Smooth muscle cell (in vitro differentiated cells): ENCODE measurements at regions not wholly inside any gene's neighbourhood (a gene's known extent, or its start where the extent isn't known, plus 50 kb on each side); places are given as distances from the start of the nearest gene placed in this dataset.

Experiments used
- DNase-seq: peaks from one replicate; lab custom pipeline; 2025; ENCODE audit not compliant: unreplicated experiment; lab: John Stamatoyannopoulos, UW
- H2AFZ ChIP-seq: fragments of 200-600 bp; sonication (generic); 2 replicates; pipeline ENCODE4 v1.6.0; 2016; ENCODE audit warnings: antibody characterized with exemption, low read depth, mild to moderate bottlenecking
- H3F3A ChIP-seq: fragments of 200-600 bp; sonication (generic); 2 replicates; pipeline ENCODE4 v1.6.0; 2017; ENCODE audit warnings: antibody characterized with exemption, low read depth
- H3K27ac ChIP-seq: fragments of 200-600 bp; sonication (generic); 2 replicates; pipeline ENCODE4 v1.5.1; 2016; ENCODE audit warnings: low read depth, mild to moderate bottlenecking
- H3K27me3 ChIP-seq: fragments of 200-600 bp; sonication (generic); 2 replicates; pipeline ENCODE4 v1.6.1; 2016; ENCODE audit warnings: low read depth, mild to moderate bottlenecking
- H3K36me3 ChIP-seq: fragments of 200-600 bp; sonication (generic); 2 replicates; pipeline ENCODE4 v1.5.1; 2016; ENCODE audit warnings: low read depth
- H3K4me1 ChIP-seq: fragments of 200-600 bp; sonication (generic); 2 replicates; pipeline ENCODE4 v1.5.1; 2016; ENCODE audit warnings: low read depth
- H3K4me2 ChIP-seq: fragments of 200-600 bp; sonication (generic); 2 replicates; pipeline ENCODE4 v1.6.0; 2016; ENCODE audit warnings: mild to moderate bottlenecking
- H3K4me3 ChIP-seq: fragments of 200-600 bp; sonication (generic); 2 replicates; pipeline ENCODE4 v1.5.1; 2016; ENCODE audit warnings: mild to moderate bottlenecking
- H3K79me2 ChIP-seq: fragments of 200-600 bp; sonication (generic); 2 replicates; pipeline ENCODE4 v1.6.0; 2016; ENCODE audit warnings: low read depth, mild to moderate bottlenecking
- H3K9ac ChIP-seq: fragments of 200-600 bp; sonication (generic); 2 replicates; pipeline ENCODE4 v1.6.0; 2016; ENCODE audit warnings: low read depth
- H3K9me3 ChIP-seq: fragments of 200-600 bp; sonication (generic); replicated peaks from 2 replicates; pipeline ENCODE4 v1.5.1; 2016; ENCODE audit warnings: low read depth
- H4K20me1 ChIP-seq: fragments of 200-600 bp; sonication (generic); 2 replicates; pipeline ENCODE4 v1.6.0; 2016; ENCODE audit warnings: low read depth
- WGBS: methylation state at CpG from one replicate; pipeline ENCODE4 v1.1.7; 2016; ENCODE audit warnings: low lambda C conversion rate; 5-methylcytosine and 5-hydroxymethylcytosine counted together
- TF ChIP-seq, protein P1 (sequence below): fragments of 200-600 bp; sonication (generic); IDR thresholded peaks from 2 replicates; pipeline ENCODE4 v1.5.1; 2017; ENCODE audit warnings: borderline replicate concordance, mild to moderate bottlenecking, antibody characterized with exemption; ENCODE audit not compliant: insufficient read depth, poor library complexity, severe bottlenecking

DNA sequence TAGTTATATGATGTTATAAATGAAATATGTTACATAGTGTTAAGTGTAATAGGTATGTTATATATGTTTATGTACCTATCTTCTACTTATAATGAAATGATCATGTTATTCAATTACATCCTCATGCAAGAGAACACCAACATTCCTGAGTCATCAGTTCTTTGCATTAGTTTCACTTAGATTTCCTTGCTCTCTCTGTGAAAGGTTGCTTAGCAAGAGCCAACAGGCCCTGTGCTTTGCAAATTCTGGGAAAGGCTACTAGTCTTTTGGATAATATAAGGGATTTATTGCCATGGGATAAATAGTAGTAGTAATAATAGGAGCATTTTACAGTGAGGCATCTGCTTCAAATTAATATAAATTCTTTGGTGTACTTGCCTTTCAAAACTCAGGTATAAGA lies 274.8 kb downstream of the SP3 start:
- H3K9me3 ChIP-seq, result no peaks in the 10 kb centered on the region
- H3K79me2 ChIP-seq, result no peaks in the 10 kb centered on the region
- H4K20me1 ChIP-seq, result no peaks in the 10 kb centered on the region
- no peaks in the 10 kb centered on the region for H3F3A ChIP-seq
- H2AFZ ChIP-seq, result no peak overlapping the region
- H3K27me3 ChIP-seq, result no peaks in the 10 kb centered on the region
- no peak for DNase-seq
- no peak overlapping the region for H3K9ac ChIP-seq
- H3K36me3 ChIP-seq, result no peaks in the 10 kb centered on the region
- H3K4me3 ChIP-seq, result no peak overlapping the region
- H3K4me1 ChIP-seq, result no peaks in the 10 kb centered on the region
- TF ChIP-seq, protein P1, sequence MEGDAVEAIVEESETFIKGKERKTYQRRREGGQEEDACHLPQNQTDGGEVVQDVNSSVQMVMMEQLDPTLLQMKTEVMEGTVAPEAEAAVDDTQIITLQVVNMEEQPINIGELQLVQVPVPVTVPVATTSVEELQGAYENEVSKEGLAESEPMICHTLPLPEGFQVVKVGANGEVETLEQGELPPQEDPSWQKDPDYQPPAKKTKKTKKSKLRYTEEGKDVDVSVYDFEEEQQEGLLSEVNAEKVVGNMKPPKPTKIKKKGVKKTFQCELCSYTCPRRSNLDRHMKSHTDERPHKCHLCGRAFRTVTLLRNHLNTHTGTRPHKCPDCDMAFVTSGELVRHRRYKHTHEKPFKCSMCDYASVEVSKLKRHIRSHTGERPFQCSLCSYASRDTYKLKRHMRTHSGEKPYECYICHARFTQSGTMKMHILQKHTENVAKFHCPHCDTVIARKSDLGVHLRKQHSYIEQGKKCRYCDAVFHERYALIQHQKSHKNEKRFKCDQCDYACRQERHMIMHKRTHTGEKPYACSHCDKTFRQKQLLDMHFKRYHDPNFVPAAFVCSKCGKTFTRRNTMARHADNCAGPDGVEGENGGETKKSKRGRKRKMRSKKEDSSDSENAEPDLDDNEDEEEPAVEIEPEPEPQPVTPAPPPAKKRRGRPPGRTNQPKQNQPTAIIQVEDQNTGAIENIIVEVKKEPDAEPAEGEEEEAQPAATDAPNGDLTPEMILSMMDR, result no peak
- H3K4me2 ChIP-seq, result no peak overlapping the region
- H3K27ac ChIP-seq, result no peak overlapping the region

DNA sequence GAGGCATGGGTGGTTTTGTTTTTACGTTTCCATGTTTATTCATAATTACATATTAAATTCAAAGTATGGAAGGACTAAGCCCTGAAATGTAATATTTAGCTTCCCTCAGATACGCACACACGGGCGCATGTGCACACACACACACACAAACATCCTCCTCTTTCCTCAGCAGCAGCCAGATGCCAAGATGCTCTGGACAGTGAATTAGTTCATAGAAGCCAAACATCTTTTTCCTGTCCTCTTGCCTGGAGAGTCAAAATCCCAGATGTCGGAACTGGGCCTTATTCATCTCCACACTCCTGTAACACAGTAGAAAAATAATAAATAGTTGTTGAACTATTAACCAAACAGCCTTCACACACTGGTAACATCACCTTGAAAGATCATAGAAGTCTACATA lies 273.1 kb downstream of the SP3 start:
- no peaks in the 10 kb centered on the region for H3K36me3 ChIP-seq
- TF ChIP-seq, protein P1, result no peak
- no peaks in the 10 kb centered on the region for H3K27me3 ChIP-seq
- no peak overlapping the region for H3K4me2 ChIP-seq
- H3K4me1 ChIP-seq, result no peaks in the 10 kb centered on the region
- H3K79me2 ChIP-seq, result no peaks in the 10 kb centered on the region
- H3K4me3 ChIP-seq, result no peak overlapping the region
- DNase-seq, result no peak
- no peaks in the 10 kb centered on the region for H3F3A ChIP-seq
- 94% methylated on average over 5 of the region's 5 CpGs for WGBS
- no peaks in the 10 kb centered on the region for H3K9me3 ChIP-seq
- no peak overlapping the region for H3K27ac ChIP-seq
- no peaks in the 10 kb centered on the region for H4K20me1 ChIP-seq
- no peak overlapping the region for H3K9ac ChIP-seq
- no peak overlapping the region for H2AFZ ChIP-seq

DNA sequence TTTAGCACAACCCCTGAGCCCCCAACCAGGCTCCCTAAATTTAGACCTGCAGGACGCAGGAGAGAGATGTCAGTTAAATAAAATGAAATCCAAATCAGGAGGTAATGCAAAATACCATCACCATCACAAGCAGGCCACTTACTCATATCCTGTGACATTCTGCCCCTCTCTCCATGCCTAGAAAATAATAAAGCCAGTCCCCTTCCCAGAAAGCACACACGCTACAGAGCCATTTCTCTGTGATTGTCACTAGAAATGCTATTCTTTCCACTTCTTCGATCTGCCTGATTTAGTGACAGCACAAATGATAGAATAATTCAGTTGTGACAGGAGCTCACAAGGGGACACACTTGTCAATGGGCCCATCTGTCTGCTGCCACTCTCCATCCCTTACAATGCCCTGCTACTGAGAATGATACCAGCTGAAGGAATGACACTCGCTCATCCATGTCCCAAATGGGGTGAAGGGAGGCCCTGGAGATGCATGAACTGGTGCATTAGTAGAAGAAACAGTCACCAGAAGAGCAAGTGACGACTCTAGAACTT lies 272.1 kb downstream of the SP3 start:
- 91% methylated on average over 5 of the region's 5 CpGs for WGBS
- no peaks in the 10 kb centered on the region for H3F3A ChIP-seq
- H3K27ac ChIP-seq, result no peak overlapping the region
- H3K4me3 ChIP-seq, result no peak overlapping the region
- H2AFZ ChIP-seq, result no peak overlapping the region
- TF ChIP-seq, protein P1, result no peak
- no peaks in the 10 kb centered on the region for H3K4me1 ChIP-seq
- H3K9me3 ChIP-seq, result no peaks in the 10 kb centered on the region
- H3K79me2 ChIP-seq, result no peaks in the 10 kb centered on the region
- no peaks in the 10 kb centered on the region for H3K36me3 ChIP-seq
- H3K9ac ChIP-seq, result no peak overlapping the region
- H3K27me3 ChIP-seq, result no peaks in the 10 kb centered on the region
- DNase-seq, result no peak
- H4K20me1 ChIP-seq, result no peaks in the 10 kb centered on the region
- no peak overlapping the region for H3K4me2 ChIP-seq

DNA sequence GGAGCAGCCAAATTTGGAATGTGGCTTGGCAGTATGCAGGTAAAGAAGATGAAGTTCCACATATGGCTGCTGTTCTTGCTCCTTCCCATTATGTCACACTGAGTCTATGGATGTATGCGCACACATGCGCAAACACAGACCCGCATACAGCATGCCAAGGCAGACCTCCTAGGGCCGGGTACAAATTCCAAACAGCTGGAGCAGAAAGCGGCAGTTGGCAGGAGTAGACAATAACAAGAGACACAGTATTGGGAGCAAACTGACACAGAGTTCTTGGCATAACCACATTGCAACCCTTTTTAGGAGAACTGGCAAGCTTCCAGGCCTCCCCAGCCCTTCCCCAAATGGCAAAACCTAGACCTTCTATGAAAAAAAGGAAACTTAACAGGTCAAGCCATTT lies 268.9 kb downstream of the SP3 start:
- no peak overlapping the region for H2AFZ ChIP-seq
- H3K4me3 ChIP-seq, result no peak overlapping the region
- H3K36me3 ChIP-seq, result no peaks in the 10 kb centered on the region
- DNase-seq, result no peak
- H3K9ac ChIP-seq, result no peak overlapping the region
- H3K4me2 ChIP-seq, result no peak overlapping the region
- TF ChIP-seq, protein P1, result no peak
- WGBS, result 99% methylated on average over 5 of the region's 5 CpGs
- no peaks in the 10 kb centered on the region for H3K4me1 ChIP-seq
- no peaks in the 10 kb centered on the region for H3K27me3 ChIP-seq
- no peak overlapping the region for H3K27ac ChIP-seq
- no peaks in the 10 kb centered on the region for H3K79me2 ChIP-seq
- H3K9me3 ChIP-seq, result no peaks in the 10 kb centered on the region
- H3F3A ChIP-seq, result no peaks in the 10 kb centered on the region
- H4K20me1 ChIP-seq, result no peaks in the 10 kb centered on the region
